ENCODE measurements at regions not wholly inside any gene's neighbourhood (a gene's known extent, or its start where the extent isn't known, plus 50 kb on each side); places are given as distances from the start of the nearest gene placed in this dataset.
A peak's percentile ranks its signal among the peaks of the same experiment; 100 is the strongest.
"Not testable (repeated sequence)": the region's sequence is repeated elsewhere in the genome, so short reads cannot be mapped to it uniquely, and the experiment has no call there.

- peak; percentile 51 for DNase-seq
Measured at GRCh38 chr6:9131616-9132015, 696.3 kb upstream of the SLC35B3 start.

- DNase-seq, result no peak
Measured at GRCh38 chr6:9131201-9131600, 695.9 kb upstream of the SLC35B3 start.

- DNase-seq, result no peak
Measured at GRCh38 chr6:9128970-9129369, 693.6 kb upstream of the SLC35B3 start.

- DNase-seq, result no peak
Measured at GRCh38 chr6:9126878-9127560, 691.7 kb upstream of the SLC35B3 start.

DNA sequence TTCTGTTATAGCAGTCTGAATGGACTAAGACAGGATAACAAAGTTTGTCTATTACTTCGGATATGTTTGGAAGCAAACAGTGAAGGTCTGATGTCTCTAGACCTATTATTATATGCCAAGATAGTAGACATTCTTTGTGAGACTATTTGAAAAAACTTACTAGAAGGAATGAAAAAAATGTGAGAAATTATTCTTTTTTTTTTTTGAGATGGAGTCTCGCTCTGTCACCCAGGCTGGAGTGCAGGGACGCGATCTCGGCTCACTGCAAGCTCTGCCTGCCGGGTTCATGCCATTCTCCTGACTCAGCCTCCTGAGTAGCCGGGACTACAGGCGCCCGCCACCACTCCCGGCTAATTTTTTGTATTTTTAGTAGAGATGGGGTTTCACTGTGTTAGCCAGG lies 690.7 kb upstream of the SLC35B3 start:
- DNase-seq, result not testable (repeated sequence)

GRCh38 chr6:9121549-9121948 lies 686.2 kb upstream of the SLC35B3 start:
- no peak for DNase-seq

- DNase-seq, result peak; percentile 17
Measured at GRCh38 chr6:9116026-9116425, 680.7 kb upstream of the SLC35B3 start.

- no peak for DNase-seq
Measured at GRCh38 chr6:9112544-9112943, 677.2 kb upstream of the SLC35B3 start.

- no peak for DNase-seq
Measured at GRCh38 chr6:9103876-9104521, 668.7 kb upstream of the SLC35B3 start.

DNA sequence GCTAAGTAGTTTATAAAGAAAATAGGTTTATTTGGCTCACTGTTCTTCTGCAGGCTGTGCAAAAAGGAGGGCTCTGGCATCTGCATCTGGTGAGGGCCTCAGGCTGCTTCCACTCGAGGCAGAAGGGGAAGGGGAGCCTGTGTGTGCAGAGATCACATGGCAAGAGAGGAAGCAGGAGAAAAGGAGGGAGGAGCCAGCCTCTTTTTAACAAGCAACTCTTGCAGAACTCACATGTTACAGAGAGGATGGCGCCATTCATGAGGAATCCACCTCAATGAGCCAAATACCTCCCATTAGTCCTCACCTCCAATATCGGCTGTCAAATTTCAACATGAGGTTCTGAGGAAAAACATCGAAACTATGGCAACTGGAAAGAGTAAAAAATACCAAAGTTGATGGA lies 666.6 kb upstream of the SLC35B3 start:
- DNase-seq, result no peak

DNA sequence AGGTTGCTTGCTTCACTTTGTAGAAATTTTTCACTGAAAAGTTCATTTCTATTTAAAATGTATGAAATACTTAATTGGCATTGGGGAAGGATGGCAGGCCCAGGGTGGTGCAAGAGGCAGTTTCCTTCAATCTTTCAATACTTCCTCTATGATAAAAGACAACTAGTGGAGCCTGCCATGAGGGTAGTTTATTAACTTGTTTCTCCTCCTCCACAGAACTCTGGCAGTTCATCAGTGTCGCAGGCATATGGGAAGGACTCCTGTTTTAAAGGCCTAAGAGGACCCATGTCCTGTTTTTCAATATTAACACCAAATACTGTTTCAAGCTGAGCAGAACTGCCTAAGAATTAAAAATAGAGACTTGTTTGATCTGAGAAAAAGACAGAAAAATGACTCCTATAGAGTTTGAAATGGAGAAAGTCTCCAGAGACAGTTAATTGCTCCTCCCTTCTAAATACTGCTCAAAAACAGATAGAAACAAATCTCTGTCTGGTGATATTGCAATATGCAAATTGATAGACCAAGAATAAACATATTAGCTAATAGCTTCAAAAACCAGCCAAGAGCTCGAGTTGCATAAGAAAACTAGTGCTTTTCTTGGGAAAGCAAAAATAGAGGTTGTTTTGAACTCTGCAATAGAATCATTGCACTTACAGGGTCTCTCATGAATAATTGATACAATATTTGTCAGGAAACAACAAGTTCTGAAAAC lies 665.7 kb upstream of the SLC35B3 start:
- no peak for DNase-seq

- DNase-seq, result peak; percentile 20
Measured at GRCh38 chr6:9095729-9096128, 660.4 kb upstream of the SLC35B3 start.

GRCh38 chr6:9095137-9095536 lies 659.8 kb upstream of the SLC35B3 start:
- no peak for DNase-seq

DNA sequence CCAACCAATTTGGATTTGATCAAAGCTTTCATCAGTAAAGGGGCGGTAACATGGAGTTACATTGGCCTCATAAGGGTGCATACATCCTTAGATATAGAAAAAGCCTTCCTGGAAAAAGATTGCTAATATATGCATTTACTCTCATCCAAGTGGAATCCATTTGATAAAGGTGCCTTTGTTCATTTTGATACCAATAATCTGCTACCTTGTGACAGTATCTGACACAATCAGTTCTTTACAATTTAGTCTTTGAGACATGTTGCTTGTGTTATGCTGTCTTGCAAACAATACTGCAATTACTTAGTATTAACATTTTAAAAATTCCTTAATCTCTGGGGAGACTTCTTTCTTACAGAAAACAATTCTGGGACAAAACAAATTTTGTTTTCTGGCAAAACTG lies 654.4 kb upstream of the SLC35B3 start:
- no peak for DNase-seq

GRCh38 chr6:9087470-9087869 lies 652.1 kb upstream of the SLC35B3 start:
- peak; percentile 39 for DNase-seq

DNA sequence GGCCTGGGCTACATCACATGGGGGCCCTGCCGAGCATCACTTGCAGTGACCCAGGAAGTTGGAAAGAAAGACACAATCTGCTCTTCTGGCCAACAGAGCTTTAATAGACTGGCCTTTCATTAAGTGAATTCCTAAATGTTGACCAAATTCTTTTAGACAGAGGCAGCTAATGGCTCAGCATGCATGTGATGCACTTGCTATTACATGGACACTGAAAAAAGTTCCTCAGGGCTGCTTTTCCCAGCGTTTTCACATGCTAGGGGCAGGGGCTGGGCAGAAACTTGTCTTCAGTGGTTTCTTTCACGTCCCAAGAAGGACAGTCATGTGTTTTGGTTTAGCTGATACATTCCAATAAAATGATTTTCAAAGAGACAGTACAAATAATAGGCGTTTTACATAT lies 651.0 kb upstream of the SLC35B3 start:
- no peak for DNase-seq

- no peak for DNase-seq
Measured at GRCh38 chr6:9085709-9086070, 650.3 kb upstream of the SLC35B3 start.

- peak; percentile 36 for DNase-seq
Measured at GRCh38 chr6:9085054-9085708, 649.8 kb upstream of the SLC35B3 start.

GRCh38 chr6:9083108-9083507 lies 647.8 kb upstream of the SLC35B3 start:
- DNase-seq, result no peak

- DNase-seq, result no peak
Measured at GRCh38 chr6:9066726-9067125, 631.4 kb upstream of the SLC35B3 start.

- DNase-seq, result peak; percentile 19
Measured at GRCh38 chr6:9064156-9064555, 628.8 kb upstream of the SLC35B3 start.

GRCh38 chr6:9062596-9062995 lies 627.3 kb upstream of the SLC35B3 start:
- no peak for DNase-seq

DNA sequence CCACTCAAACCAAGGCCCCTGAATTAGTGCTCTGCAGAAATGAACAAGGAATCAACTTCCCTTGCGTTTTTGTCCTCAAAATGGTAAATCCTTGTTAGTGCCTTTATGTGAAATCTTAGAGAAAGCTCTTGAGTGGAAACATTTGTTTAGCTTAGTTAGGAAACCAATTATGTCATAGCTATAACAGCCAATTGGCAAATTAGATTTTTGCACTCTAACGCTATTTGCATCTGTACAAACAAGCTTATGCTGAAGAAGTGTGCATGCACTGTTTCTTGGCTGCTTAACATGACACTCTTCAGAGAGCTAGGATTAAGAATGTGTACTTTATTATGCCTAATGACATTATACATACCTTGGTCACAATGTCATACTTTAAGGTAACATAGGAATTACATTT lies 622.6 kb upstream of the SLC35B3 start:
- DNase-seq, result no peak

DNA sequence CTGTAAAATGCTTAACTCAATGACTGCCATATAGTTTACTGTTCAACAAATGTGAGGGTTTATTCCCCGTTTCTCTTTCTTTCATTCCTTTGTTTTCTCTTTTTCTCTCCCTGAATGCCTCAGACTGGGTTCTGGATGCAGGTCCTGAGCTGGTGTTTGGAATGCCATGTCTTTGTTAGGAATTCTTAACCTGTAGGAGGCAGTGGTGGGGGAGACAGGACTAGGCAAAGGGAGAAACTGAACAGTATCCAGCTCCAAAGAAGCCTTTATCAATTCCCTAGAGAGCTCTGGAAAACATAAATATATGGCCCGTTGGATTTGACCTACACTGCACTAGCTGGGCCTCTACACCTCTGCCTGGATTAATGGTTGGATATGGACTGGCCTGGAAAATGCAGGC lies 621.2 kb upstream of the SLC35B3 start:
- DNase-seq, result no peak

Measured in DMS153 (cell line).